GM12865 (cell line): ENCODE measurements at regions not wholly inside any gene's neighbourhood (a gene's known extent, or its start where the extent isn't known, plus 50 kb on each side); places are given as distances from the start of the nearest gene placed in this dataset.

ENCODE experiments used
- DNase-seq: peaks from one replicate; pipeline ENCODE4 v3.0.0; 2010; ENCODE audit warnings: low read depth
- H3K4me3 ChIP-seq: 2 replicates; pipeline ENCODE4 v1.5.1; 2011; ENCODE audit warnings: mild to moderate bottlenecking, low read depth, low read length, control low read depth
- CTCF ChIP-seq: IDR thresholded peaks from 2 replicates; pipeline ENCODE4 v1.5.1; 2011; ENCODE audit warnings: low read length, control low read depth, low read depth, inconsistent platforms; ENCODE audit not compliant: insufficient read depth; ENCODE audit errors: missing control alignments

DNA sequence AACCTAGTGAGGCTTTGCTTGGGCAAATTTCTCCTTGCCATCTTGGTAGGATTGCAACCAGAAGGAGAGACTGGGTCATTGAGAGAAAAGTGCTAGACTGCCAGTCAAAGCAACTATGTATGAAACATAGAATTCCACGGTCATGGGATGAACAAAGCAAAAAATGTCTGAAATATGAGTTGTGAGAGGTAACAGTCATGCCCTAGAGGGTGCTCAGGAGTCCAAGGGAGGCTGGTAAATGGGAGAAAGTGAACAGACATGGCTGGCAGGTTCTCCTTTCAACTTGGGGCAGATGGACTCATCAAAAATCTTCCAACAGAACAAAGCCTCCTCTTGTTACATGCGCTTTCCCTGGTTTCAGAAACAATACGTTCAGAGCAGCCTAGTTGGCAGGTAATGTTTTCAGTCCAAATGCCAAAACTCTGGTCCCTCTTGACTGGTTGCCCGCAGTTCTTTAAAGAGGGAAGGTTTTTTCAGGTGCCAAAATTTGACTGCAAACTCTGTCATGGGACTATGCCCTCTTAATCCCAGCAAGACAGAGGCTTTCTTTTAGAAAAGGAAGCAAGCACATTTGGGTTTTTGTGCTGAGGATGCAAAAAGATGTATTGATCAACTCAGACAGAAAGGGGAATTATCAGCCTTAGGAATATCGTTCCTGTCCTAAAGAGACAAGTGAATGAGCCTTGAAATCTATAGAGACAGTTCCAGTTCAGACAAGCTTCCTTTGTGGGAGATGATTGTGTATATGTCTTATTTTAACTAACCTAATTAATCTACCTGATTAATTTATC, 68.5 kb upstream of the SASH1 start:
- no peak overlapping the region for H3K4me3 ChIP-seq
- no peak for TF ChIP-seq CTCF
- DNase-seq: no peak

DNA sequence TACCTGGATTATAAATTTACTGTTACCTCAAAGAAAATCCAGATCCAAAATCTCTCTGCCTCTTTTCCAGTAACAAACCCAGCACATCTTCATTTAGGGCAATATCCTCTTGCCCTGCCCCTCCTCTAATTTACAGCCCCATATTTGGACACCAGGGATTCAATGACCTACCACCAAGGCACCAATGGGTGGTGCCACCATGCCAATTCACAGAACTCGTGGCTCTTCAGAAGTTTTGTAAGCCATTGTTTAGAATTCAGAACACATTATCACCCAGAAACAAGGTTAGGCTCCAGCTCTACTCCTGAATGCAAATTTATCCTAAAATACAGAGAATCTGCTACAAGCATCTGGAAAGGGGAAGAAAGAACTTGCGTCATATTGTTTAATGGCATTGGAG, 67.8 kb upstream of the SASH1 start:
- no peak for TF ChIP-seq CTCF
- no peak overlapping the region for H3K4me3 ChIP-seq
- DNase-seq: no peak

DNA sequence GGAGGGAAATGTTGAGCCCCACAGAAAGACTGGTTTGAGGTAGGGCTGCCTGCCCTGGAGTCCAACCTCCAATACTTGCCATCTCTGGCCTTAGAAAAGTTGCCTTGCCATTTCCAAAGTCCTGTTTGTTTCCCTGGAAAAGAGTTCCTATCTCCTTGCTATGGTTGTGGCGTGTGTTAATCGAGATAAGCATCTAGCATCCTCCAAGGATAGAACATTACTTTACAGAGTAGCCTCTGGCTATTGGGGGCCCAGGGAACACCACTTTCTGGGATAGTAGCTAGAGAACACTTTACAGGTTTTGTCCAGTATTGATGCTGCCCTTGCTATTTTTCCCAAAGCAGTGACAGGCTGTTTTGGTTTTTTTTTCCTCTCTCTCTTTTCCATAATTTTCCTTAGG, 57.4 kb upstream of the SASH1 start:
- H3K4me3 ChIP-seq: no peak overlapping the region
- no peak for DNase-seq
- TF ChIP-seq CTCF: no peak

- TF ChIP-seq CTCF: no peak
- DNase-seq: no peak
- H3K4me3 ChIP-seq: no peak overlapping the region
These were observed 56.1 kb upstream of the SASH1 start for GRCh38 chr6:148286563-148286962.

- DNase-seq: no peak
- H3K4me3 ChIP-seq: no peak overlapping the region
- TF ChIP-seq CTCF: no peak
These were observed 54.9 kb upstream of the SASH1 start for GRCh38 chr6:148287623-148288333.

DNA sequence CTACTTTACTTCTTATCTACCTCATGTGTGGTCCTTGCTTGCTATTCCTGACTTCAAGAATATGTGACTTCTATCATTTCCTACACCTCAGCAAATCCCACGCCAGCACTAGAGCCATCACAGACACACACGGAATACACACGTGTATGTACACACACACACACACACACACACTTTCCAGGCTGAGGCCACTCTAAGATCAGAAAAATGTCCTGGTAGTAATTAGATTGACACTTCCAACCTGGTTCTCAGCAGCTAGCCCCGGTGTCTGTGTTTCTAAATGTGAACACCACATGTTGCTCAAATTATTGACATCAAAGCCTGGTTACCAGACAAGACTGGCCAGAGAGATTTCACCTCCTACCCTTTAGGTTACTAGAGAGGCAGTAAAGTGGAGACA, 54.1 kb upstream of the SASH1 start:
- no peak for TF ChIP-seq CTCF
- DNase-seq: no peak
- no peak overlapping the region for H3K4me3 ChIP-seq
